ENCODE measurements at regions not wholly inside any gene's neighbourhood (a gene's known extent, or its start where the extent isn't known, plus 50 kb on each side); places are given as distances from the start of the nearest gene placed in this dataset.

DNA sequence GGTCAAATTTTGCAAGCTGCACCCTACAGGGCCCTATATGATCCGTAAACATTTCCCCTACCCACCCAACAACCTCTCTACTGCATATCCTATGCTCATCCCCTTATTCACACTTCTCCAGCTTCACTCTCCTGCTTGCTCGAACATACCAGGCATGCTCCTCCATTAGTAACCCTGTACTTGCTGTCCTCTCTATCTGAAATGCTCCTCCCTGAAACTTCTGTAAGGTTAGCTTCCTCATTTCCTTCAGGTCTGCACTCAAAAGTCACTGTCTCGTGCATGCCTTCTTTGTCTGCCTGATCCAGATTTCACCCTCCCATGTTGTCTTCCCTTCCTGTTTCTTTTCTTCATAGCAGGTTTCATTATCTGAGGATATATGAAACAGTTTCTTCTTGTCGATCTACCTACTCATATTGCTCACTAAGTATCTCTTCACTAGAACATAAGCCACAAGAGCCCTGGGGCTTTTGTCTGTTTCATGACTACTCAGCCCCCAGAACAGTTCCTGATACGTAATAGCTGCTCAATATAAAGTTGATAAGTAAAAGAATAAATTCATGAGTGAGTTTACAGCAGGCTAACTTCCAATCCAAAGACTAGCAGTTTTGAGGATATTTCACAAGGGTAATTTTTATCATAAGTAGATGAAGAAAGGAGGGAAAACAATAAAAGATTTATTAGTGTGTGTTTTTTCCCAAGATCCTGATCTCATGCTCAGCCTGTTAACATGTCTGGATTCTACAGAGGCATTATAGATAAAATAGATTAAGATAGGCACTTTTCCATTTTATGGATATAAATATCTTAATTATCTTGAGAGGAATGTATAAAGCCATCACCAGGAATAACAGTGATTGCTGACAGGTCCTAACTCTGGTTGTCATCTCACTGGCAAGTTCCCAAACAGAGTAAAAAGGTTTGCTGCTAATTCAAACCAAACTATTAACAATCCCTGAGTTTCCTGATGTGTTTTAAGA, 392.5 kb upstream of the ESRRG start:
- TF ChIP-seq, protein P1, sequence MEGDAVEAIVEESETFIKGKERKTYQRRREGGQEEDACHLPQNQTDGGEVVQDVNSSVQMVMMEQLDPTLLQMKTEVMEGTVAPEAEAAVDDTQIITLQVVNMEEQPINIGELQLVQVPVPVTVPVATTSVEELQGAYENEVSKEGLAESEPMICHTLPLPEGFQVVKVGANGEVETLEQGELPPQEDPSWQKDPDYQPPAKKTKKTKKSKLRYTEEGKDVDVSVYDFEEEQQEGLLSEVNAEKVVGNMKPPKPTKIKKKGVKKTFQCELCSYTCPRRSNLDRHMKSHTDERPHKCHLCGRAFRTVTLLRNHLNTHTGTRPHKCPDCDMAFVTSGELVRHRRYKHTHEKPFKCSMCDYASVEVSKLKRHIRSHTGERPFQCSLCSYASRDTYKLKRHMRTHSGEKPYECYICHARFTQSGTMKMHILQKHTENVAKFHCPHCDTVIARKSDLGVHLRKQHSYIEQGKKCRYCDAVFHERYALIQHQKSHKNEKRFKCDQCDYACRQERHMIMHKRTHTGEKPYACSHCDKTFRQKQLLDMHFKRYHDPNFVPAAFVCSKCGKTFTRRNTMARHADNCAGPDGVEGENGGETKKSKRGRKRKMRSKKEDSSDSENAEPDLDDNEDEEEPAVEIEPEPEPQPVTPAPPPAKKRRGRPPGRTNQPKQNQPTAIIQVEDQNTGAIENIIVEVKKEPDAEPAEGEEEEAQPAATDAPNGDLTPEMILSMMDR (IDR thresholded peaks at IDR 0.05) = no peak
- TF ChIP-seq EP300 (IDR thresholded peaks at IDR 0.05) (no peak), POLR2AphosphoS5 (IDR thresholded peaks at IDR 0.05) (no peak), POLR2A (IDR thresholded peaks at IDR 0.05) (no peak)
- no peak for ATAC-seq (ENCODE audit: low FRiP score in 2 of 2)
- WGBS, 2 donors = 66 to 72% methylated on average over 5 of the region's 5 CpGs

DNA sequence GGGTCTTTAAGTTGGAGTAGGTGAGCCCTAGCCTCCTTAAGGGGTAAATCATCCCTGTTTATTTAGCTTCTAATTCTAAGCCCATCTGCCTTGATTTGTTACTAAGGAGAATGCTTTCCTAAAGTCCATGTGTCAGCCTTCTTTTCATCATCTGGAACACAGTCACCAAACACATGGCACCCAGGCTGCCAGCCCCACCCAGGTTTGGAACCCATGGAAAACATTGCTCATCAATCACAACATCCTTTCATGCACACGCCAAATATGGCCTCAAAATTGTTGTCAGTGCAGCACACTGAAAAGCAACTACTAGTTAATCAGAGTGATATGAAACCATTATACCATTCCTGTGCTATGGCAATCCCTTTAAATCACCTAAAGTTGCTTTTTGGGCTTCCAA, 386.7 kb upstream of the ESRRG start:
- no peak overlapping the region for H3K27ac ChIP-seq

More for the DNA sequence above, 392.5 kb upstream of the ESRRG start:
- Histone ChIP-seq H3K27ac (no peak overlapping the region), H3K36me3 (no peaks in the 10 kb centered on the region), H3K27me3 (no peaks in the 10 kb centered on the region), H3K9me3 (no peaks in the 10 kb centered on the region), H3K4me1 (no peaks in the 10 kb centered on the region), H3K4me3 (no peak overlapping the region)
- no peak for DNase-seq

DNA sequence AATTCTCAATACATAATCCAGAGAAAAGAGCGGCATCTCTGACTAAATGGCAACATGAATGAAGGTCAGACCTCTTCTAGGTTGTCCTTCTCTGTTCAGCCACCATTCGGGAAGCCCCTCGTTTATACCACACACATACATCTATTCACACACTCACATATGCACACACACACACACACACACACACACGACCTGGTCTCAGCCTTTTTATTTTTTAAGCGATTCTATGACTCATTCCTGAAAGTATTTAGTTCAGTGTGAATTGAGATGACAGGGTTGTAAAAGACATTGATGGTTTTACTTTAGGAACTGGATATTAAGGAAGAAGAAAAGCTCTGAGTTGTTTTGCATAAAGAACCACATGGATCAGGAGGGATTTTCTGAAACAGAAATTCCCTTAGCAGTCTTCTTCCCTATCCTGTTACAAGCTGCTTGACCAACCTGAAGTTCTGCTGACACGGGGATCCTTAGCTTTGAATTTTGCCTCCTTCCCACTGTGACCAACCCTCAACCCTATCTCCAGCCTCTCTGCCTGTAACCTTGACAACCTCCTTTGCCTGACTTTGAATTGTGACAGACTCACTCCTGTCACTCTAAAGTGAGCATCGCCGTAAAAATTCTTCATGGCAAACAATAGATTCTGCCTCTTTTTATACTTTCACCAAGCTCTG, 383.1 kb upstream of the ESRRG start:
- H3K9me3 ChIP-seq = no peaks in the 10 kb centered on the region
- H3K27me3 ChIP-seq = no peaks in the 10 kb centered on the region
- TF ChIP-seq EP300 (IDR thresholded peaks at IDR 0.05) = no peak
- TF ChIP-seq, protein P1 (IDR thresholded peaks at IDR 0.05) = no peak
- TF ChIP-seq POLR2A (IDR thresholded peaks at IDR 0.05) = no peak
- TF ChIP-seq POLR2AphosphoS5 (IDR thresholded peaks at IDR 0.05) = no peak
- H3K36me3 ChIP-seq = no peaks in the 10 kb centered on the region
- H3K4me3 ChIP-seq = no peak overlapping the region
- ATAC-seq (ENCODE audit: low FRiP score in 2 of 2) = no peak
- DNase-seq = no peak
- H3K27ac ChIP-seq = no peak overlapping the region
- WGBS, 2 donors = 66 to 73% methylated on average over 8 of the region's 8 CpGs
- H3K4me1 ChIP-seq = no peaks in the 10 kb centered on the region

More for the DNA sequence above, 386.7 kb upstream of the ESRRG start:
- H3K4me3 ChIP-seq = no peak overlapping the region
- TF ChIP-seq EP300 (IDR thresholded peaks at IDR 0.05) (no peak), POLR2AphosphoS5 (IDR thresholded peaks at IDR 0.05) (no peak), POLR2A (IDR thresholded peaks at IDR 0.05) (no peak)
- TF ChIP-seq, protein P1 (IDR thresholded peaks at IDR 0.05) = no peak
- no peaks in the 10 kb centered on the region for H3K36me3 ChIP-seq
- H3K9me3 ChIP-seq = no peaks in the 10 kb centered on the region
- 87 to 93% methylated on average over 1 of the region's 1 CpG for WGBS, 2 donors
- ATAC-seq (ENCODE audit: low FRiP score in 2 of 2) (no peak), DNase-seq (no peak)
- no peaks in the 10 kb centered on the region for H3K27me3 ChIP-seq
- no peaks in the 10 kb centered on the region for H3K4me1 ChIP-seq

DNA sequence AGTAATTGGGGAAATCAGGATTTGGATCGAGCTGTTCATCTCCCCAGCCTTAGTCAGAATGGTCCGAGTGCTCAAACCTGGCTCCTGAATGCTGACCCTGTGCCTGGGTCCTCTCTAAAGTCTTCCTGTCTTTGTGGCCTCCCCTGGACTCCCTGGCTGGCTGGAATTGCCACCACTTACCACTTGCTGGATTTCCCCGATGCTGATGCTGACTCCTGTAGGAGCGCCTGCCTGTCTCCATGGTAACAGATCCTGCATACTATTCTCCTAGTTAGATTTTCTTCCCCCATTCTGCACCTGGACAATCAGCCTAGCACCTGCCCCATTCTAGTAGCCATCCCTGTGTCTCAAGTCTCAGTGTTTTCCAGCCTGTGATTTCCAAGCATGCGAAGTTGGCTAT, 382.2 kb upstream of the ESRRG start:
- H3K27ac ChIP-seq = no peak overlapping the region
- ATAC-seq (ENCODE audit: low FRiP score in 2 of 2) (no peak), DNase-seq (no peak)
- no peaks in the 10 kb centered on the region for H3K9me3 ChIP-seq
- H3K36me3 ChIP-seq = no peaks in the 10 kb centered on the region
- H3K27me3 ChIP-seq = no peaks in the 10 kb centered on the region
- no peaks in the 10 kb centered on the region for H3K4me1 ChIP-seq
- H3K4me3 ChIP-seq = no peak overlapping the region
- WGBS, 2 donors = 82 to 86% methylated on average over 5 of the region's 5 CpGs
- TF ChIP-seq POLR2A (IDR thresholded peaks at IDR 0.05) (no peak), EP300 (IDR thresholded peaks at IDR 0.05) (no peak), POLR2AphosphoS5 (IDR thresholded peaks at IDR 0.05) (no peak)
- TF ChIP-seq, protein P1 (IDR thresholded peaks at IDR 0.05) = no peak
